CD4-positive, alpha-beta T cell treated with Interleukin-17A for 1 hour (primary cell): ENCODE measurements at regions not wholly inside any gene's neighbourhood (a gene's known extent, or its start where the extent isn't known, plus 50 kb on each side); places are given as distances from the start of the nearest gene placed in this dataset.

Source experiments
- DNase-seq: peaks from one replicate; pipeline ENCODE4 v3.0.0-alpha.2; 2020

GRCh38 chr7:22582863-22583622 lies 83.1 kb upstream of the STEAP1B start:
- no peak for DNase-seq

- DNase-seq: no peak
Measured at GRCh38 chr7:22581099-22581498, 81.1 kb upstream of the STEAP1B start.

DNA sequence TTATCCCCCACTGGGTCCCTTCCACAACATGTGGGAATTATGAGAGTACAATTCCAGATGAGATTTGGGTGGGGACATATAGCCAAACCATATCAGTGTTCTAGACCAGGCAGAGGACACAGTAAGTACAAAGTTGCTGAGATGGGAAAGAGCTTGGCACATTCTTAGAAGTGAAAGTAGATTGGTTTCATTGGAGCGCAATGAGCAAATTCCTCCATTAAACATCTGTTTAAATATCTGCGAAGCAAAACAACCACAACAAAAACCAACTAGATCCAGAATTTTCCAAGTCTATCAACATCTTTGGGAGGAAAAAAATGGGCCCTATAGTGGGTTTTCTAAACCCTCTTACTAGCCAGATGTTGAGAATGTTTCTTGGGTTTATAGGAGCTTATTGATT lies 80.0 kb upstream of the STEAP1B start:
- DNase-seq: no peak

DNA sequence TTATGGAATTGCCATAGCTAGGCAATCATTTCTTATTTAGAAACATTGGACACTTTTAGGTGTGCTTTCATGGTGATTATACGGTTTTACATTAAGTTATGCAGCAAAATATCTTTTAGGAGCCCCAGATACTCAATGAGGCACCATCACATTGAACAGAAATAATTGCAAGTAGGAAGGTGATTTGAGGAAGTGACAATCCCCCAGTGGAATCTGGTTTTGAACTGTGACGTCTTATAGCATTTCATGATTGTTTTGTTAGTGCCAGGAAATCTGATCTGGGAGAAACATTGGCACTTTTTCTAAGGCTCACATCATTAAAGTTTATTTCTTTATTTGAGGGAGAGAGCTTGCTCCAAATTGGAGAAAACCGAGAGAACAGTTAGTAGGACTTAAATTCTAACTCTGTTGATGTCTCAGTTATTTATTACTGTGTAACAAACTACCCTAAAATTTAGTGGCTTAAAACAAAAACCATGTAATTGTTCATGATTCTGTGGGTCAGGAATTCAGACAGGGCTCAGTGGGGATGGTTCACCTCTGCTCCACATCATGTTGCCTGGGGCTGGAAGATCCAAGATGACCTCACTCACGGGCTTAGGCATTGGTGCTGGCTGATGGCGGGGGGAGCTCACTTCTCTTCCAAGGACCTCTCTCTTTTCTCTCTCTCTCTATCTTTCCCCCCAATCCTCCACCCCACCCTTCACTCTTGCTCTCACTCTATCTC lies 78.2 kb upstream of the STEAP1B start:
- DNase-seq: no peak

GRCh38 chr7:22577470-22578001 lies 77.5 kb upstream of the STEAP1B start:
- no peak for DNase-seq

GRCh38 chr7:22576612-22577469 lies 76.9 kb upstream of the STEAP1B start:
- no peak for DNase-seq

DNA sequence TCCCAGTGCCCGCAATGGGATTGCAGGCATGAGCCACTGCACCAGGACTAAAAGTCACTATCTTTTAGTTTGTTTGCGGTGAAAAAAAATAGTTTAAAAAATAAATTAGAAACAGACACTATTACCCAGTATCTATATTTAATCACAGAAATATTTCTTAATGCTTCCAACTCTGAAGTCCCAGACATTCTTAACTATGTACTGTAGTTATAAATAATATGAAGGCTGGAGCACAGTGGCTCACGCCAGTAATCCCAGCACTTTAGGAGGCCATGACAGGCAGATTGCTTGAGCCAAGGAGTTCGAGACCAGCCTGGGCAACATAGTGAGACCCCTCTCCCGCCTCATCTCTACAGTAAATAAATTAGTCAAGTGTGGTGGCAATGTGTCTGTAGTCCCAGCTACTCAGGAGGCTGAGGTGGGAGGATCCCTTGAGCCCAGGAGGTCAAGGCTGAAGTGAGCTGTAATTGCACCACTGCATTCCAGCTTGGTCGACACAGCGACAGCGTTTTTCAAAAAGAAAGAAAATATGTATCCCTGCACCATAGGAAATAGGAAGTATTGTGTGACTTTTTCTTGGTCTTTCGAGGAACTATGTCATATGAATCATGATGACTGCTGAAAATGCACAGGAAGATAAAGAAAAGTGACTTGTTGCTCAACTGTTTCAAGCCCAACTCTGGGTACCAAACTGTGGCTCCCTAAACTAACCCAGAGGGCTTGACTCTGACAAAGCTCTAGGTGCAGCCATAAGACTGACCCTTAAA lies 74.9 kb upstream of the STEAP1B start:
- DNase-seq: no peak

DNA sequence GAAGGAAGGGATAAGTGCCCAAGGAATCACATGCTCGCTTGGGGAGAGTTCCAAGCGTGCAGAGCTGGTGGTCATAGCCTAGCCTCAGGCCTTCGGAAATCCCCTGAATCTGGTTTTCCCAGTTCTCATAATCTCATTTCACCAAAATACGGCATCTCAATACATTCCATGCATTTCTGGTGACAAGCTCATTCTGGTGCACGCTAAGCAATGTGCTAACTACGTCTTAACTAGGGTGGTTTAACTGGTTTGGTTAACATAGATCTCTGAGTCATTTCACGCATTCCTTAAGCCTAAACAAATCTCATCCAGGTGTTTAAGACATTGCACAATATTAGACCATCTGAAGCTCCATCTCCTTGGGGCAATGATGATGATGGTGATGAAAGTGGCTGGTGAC lies 72.9 kb upstream of the STEAP1B start:
- DNase-seq: no peak

DNA sequence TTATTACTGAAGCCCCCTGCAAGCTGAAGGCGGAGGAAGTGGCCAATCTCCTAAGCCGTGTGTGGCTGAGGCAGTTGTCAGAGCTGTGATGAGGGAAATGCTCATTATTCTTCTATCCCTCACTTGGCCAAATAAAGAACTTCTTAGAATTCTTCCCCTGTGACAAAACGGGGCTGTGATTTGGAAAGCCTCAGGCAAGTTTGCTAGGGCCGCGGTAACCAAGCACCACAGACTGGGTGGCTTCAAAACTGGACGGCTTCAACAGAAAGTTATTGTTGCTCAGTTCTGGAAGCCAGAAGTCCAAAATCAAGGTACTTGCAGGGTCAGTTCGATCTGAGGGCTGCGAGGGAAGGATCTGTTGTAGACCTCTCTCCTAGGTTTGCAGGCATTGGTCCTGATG lies 72.3 kb upstream of the STEAP1B start:
- DNase-seq: no peak

GRCh38 chr7:22571766-22572165 lies 71.8 kb upstream of the STEAP1B start:
- DNase-seq: no peak

DNA sequence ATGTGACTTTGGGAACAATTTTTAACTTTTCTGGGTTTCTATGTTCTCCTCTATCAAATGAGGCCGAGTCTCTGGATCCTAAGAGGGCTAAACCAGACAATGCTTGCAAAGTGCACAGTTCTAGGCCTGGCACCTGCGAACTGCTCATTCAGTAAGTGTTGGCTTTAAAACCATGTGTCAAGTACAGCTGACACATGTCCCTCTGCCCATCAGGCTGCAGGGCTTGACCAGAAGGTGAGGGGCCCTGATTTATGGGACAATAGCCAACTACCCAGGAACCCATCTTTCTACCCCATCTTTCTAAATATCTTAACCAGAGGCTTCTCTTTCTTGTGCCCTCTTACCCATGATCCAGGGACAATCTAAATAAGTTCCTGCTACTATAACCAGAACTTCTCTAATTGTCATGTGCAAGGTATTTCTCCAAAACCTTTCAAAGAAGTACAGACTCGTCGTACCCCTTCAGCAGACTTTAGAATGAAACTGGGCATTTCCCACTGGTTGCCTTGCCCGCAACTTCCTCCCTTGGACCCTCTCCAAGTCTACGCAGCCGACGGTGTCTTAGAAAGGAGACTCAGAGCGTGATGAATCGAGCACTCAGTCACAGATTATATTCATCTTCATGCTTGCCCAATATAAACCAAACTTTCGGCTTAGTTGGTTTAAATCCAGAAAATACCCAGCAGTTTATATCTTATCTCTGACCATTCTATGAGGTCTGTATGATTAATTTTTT lies 69.8 kb upstream of the STEAP1B start:
- peak; percentile 24 for DNase-seq

DNA sequence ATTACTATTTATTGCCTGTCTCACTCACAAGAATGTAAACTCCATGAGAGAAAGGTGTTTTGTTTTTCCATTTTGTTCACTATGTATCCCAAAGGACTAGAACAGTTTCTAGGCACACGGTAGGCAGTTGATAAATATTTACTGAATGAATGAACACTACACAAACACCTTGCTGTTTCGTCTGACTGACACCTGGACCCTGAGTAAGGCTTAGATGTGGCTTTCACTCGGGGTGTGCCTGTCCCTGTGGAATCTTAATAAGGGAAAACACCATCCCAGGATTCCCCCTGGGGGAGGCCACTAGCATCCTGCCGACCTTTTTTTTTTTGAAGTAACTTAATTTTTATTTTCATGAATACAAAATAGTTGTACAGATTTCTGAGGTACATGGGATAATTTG lies 66.6 kb upstream of the STEAP1B start:
- no peak for DNase-seq

DNA sequence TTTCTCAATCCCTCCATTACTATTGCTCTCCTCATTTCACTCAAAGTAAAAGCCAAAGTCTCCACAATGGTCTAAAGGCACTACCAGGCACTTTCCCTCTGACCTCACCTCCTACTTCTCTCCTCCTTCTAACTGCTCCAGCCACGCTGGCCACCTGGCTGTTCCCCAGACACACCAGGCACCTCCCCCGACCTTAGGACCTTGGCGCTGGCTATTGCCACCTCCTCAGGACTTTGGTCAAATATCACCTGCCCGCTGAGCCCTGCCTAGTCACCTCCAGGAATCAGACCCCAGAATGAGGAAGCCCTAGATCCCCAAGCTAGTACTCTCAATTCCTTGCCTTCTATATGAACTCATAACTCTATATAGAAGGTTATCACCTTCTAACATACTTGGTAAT lies 66.2 kb upstream of the STEAP1B start:
- no peak for DNase-seq

DNA sequence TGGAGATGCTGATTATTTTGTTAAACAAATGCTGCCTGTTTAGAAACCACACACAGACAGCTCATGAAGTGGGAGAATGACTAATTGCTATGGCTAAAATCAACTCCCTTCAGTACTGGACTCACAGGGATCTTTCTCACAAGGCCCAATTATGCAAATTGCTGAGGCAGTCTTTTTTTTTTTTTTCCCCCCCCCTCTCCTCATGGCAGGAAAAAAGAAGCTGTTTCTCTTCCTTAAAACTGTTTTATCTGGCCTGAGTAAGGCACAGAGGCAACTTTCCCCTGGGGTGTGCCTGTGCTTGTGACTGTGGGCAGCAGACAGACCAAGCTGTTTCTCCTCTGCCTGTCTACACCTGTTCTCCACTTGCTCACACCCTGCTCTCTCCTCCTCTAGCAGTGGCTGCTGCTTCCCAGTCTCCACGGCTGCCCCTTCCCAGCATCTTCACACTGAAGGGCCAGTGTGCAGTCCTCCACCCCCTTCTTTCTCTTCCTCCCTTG lies 65.4 kb upstream of the STEAP1B start:
- no peak for DNase-seq

GRCh38 chr7:22564511-22565045 lies 64.6 kb upstream of the STEAP1B start:
- no peak for DNase-seq

DNA sequence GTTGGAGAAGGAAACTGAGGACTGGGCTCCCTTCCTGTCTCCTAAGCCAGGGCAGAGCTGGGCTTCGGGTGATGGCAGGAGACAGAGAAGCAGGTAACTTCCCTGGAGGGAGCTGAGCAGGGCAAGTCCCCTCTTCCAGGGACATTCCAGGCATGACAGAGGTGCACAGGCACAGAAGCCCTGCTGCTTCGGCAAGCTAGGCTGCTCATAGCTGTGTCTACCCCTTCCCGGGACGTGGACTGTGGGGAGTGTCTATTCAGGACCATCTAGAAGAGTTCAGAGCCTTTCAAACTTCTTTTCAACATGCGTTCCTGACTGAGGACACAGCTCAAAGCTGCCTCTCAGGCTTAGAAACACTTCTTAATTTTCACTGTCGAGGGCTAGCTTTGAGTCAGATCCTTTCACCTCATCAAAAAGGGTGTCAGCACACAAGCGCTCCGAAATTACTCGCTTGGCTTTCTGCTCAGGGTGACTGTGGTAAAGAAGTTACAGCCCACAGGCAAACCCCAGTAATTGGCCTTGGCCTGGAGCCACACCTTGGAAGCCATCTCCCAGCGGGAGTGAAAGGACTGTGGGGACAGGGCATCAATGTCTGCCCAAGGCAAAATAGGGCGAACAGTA lies 63.7 kb upstream of the STEAP1B start:
- no peak for DNase-seq

DNA sequence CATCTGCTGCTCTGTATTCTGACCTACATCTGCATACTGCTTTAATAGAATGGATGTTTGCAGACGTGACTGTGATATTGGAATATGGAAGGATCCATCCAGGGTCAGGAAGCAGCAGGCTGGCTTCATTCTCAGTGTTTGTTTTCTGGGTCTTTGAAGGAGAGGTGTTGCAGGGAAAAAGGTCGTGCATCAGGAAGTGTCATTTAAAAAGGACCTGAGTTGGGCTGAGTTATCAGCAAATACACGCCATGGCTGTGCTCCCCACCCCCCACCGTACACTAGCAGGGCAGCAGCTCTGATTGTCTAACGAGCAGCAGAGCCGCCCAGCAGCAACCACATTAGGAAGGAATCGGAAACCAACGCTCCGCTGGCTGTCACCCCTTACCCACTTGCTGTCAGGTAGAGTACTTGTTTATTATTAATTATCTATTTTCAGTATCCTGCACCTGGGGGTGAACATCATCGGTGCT lies 63.1 kb upstream of the STEAP1B start:
- peak; percentile 8 for DNase-seq

GRCh38 chr7:22561895-22562593 lies 62.1 kb upstream of the STEAP1B start:
- no peak for DNase-seq

- no peak for DNase-seq
Measured at GRCh38 chr7:22561321-22561811, 61.4 kb upstream of the STEAP1B start.
